GM23338 (cell line): ENCODE measurements at regions not wholly inside any gene's neighbourhood (a gene's known extent, or its start where the extent isn't known, plus 50 kb on each side); places are given as distances from the start of the nearest gene placed in this dataset.

Experiments
- ATAC-seq: fragments of 200-7000 bp; cut with Tn5 transposase; 3 replicates; pipeline ENCODE4 v1.9.1; 2020
- DNase-seq: peaks from one replicate; pipeline ENCODE4 v3.0.0-alpha.2; 2015; ENCODE audit warnings: low spot score
- H2AFZ ChIP-seq: fragments of 200-600 bp; sonication (generic); 2 replicates; pipeline ENCODE4 v1.8.0; 2016; ENCODE audit warnings: antibody characterized with exemption, mild to moderate bottlenecking, moderate library complexity
- H3F3A ChIP-seq: fragments of 200-600 bp; sonication (generic); replicated peaks from 2 replicates; pipeline ENCODE4 v1.8.0; 2017; ENCODE audit warnings: antibody characterized with exemption, mixed run types, low read depth
- H3K27ac ChIP-seq: fragments of 200-600 bp; sonication (generic); 2 replicates; pipeline ENCODE4 v1.6.1; 2016; ENCODE audit warnings: low read depth
- H3K27me3 ChIP-seq: fragments of 200-600 bp; sonication (generic); 2 replicates; pipeline ENCODE4 v1.8.0; 2016; ENCODE audit warnings: mild to moderate bottlenecking, mixed run types, moderate library complexity; ENCODE audit not compliant: insufficient read depth
- H3K36me3 ChIP-seq: fragments of 200-600 bp; sonication (generic); 2 replicates; pipeline ENCODE4 v1.8.0; 2016; ENCODE audit warnings: mild to moderate bottlenecking; ENCODE audit not compliant: insufficient read depth
- H3K4me1 ChIP-seq: fragments of 200-600 bp; sonication (generic); 2 replicates; pipeline ENCODE4 v1.8.0; 2016; ENCODE audit warnings: mild to moderate bottlenecking, moderate library complexity; ENCODE audit not compliant: insufficient read depth
- H3K4me2 ChIP-seq: fragments of 200-600 bp; sonication (generic); 2 replicates; pipeline ENCODE4 v1.7.1; 2017; ENCODE audit warnings: mixed run types
- H3K4me3 ChIP-seq: fragments of 200-600 bp; sonication (generic); 2 replicates; pipeline ENCODE4 v1.6.1; 2016; ENCODE audit warnings: mixed run types
- H3K79me2 ChIP-seq: fragments of 200-600 bp; sonication (generic); replicated peaks from 2 replicates; pipeline ENCODE4 v1.8.0; 2017; ENCODE audit warnings: mild to moderate bottlenecking; ENCODE audit not compliant: insufficient read depth
- H3K9me2 ChIP-seq: fragments of 200-600 bp; sonication (generic); 2 replicates; pipeline ENCODE4 v1.8.0; 2017; ENCODE audit not compliant: insufficient read depth
- H4K20me1 ChIP-seq: fragments of 200-600 bp; sonication (generic); replicated peaks from 2 replicates; pipeline ENCODE4 v1.8.0; 2017; ENCODE audit warnings: mild to moderate bottlenecking; ENCODE audit not compliant: insufficient read depth
- H3K27ac Mint-ChIP-seq: 2 replicates; pipeline ENCODE4 v1.8.0; 2020; ENCODE audit warnings: inconsistent platforms, mild to moderate bottlenecking, moderate library complexity, mixed read lengths
- H3K27me3 Mint-ChIP-seq: 3 replicates; pipeline ENCODE4 v1.8.0; 2022; ENCODE audit warnings: low read depth, mild to moderate bottlenecking, moderate library complexity, mixed read lengths, inconsistent platforms; ENCODE audit not compliant: insufficient read depth, poor library complexity
- H3K36me3 Mint-ChIP-seq: 3 replicates; pipeline ENCODE4 v1.8.0; 2021; ENCODE audit warnings: low read depth, mild to moderate bottlenecking, inconsistent platforms, moderate library complexity, mixed read lengths
- H3K4me1 Mint-ChIP-seq: 3 replicates; pipeline ENCODE4 v1.8.0; 2020; ENCODE audit warnings: mild to moderate bottlenecking, inconsistent platforms, mixed read lengths
- H3K4me3 Mint-ChIP-seq: 3 replicates; pipeline ENCODE4 v1.8.0; 2021; ENCODE audit warnings: moderate library complexity, mild to moderate bottlenecking, inconsistent platforms, mixed read lengths
- H3K9me3 Mint-ChIP-seq: 3 replicates; pipeline ENCODE4 v1.8.0; 2020; ENCODE audit warnings: moderate library complexity, mild to moderate bottlenecking, inconsistent platforms, mixed read lengths
- CREB1 ChIP-seq: fragments of 250-450 bp; sonication (Bioruptor Pico); IDR thresholded peaks from 2 replicates; pipeline ENCODE4 v1.5.0; 2020; ENCODE audit warnings: low read depth, mild to moderate bottlenecking, moderate library complexity
- CTCF ChIP-seq, 2 experiments: fragments of 200-600 bp in 1 of 2; sonication (generic) in 1 of 2; conservative IDR thresholded peaks; 2 replicates each; pipeline versions ENCODE4 v1.5.1 to v1.6.1; 2016 to 2017; ENCODE audit warnings: antibody characterized with exemption in 2 of 2, low read depth in 2 of 2, mild to moderate bottlenecking in 2 of 2, moderate library complexity in 1 of 2
- ETS1 ChIP-seq: IDR thresholded peaks from 2 replicates; pipeline ENCODE4 v1.6.1; 2016; ENCODE audit warnings: antibody characterized with exemption
- EZH2 ChIP-seq: fragments of 200-600 bp; sonication (generic); IDR thresholded peaks from one replicate; pipeline ENCODE4 v1.8.0; 2017; ENCODE audit warnings: antibody characterized with exemption, mild to moderate bottlenecking, low read depth; ENCODE audit not compliant: unreplicated experiment
- JUNB ChIP-seq: IDR thresholded peaks from one replicate; pipeline ENCODE4 v1.6.1; 2016; ENCODE audit warnings: antibody characterized with exemption; ENCODE audit not compliant: unreplicated experiment
- POLR2AphosphoS5 ChIP-seq: IDR thresholded peaks from 2 replicates; pipeline ENCODE4 v1.6.1; 2016; ENCODE audit warnings: antibody characterized with exemption, low read depth
- REST ChIP-seq: IDR thresholded peaks from one replicate; pipeline ENCODE4 v1.6.1; 2018; ENCODE audit warnings: antibody characterized with exemption; ENCODE audit not compliant: unreplicated experiment
- STAT1 ChIP-seq: IDR thresholded peaks from one replicate; pipeline ENCODE4 v1.6.1; 2016; ENCODE audit warnings: antibody characterized with exemption; ENCODE audit not compliant: unreplicated experiment
- ZNF331 ChIP-seq: fragments of 250-450 bp; sonication (Bioruptor Pico); IDR thresholded peaks from 2 replicates; pipeline ENCODE4 v1.5.0; 2020; ENCODE audit warnings: low read depth, mild to moderate bottlenecking, moderate library complexity
- TF ChIP-seq, protein P1 (sequence below): fragments of 250-450 bp; sonication (Bioruptor Pico); IDR thresholded peaks from 2 replicates; pipeline ENCODE4 v1.5.0; 2020; ENCODE audit warnings: mild to moderate bottlenecking, moderate library complexity

GRCh38 chrX:45935408-45935807 lies 609.8 kb downstream of the ZNF674 start:
- Mint-ChIP-seq H3K4me1 (peaks cover 4% of the 10 kb centered on the region), H3K27me3 (no peaks in the 10 kb centered on the region), H3K4me3 (no peak overlapping the region), H3K27ac (no peak overlapping the region), H3K9me3 (peaks cover 9% of the 10 kb centered on the region), H3K36me3 (peaks cover 8% of the 10 kb centered on the region; the same call in 2 of the 3 replicates)
- Histone ChIP-seq H2AFZ (no peak overlapping the region), H3F3A (no peaks in the 10 kb centered on the region), H3K27me3 (no peaks in the 10 kb centered on the region), H3K9me2 (no peaks in the 10 kb centered on the region), H3K4me3 (no peak overlapping the region), H3K4me2 (no peak overlapping the region), H3K27ac (no peak overlapping the region), H3K36me3 (no peaks in the 10 kb centered on the region), H4K20me1 (no peaks in the 10 kb centered on the region), H3K4me1 (peaks cover 11% of the 10 kb centered on the region), H3K79me2 (no peaks in the 10 kb centered on the region)
- no peak for TF ChIP-seq ETS1
- no peak for TF ChIP-seq POLR2AphosphoS5
- TF ChIP-seq EZH2, result no peak
- no peak for TF ChIP-seq JUNB
- TF ChIP-seq STAT1, result no peak
- no peak for DNase-seq
- no peak for ATAC-seq

GRCh38 chrX:45912316-45912715 lies 632.9 kb downstream of the ZNF674 start:
- H3K27ac ChIP-seq, result no peak overlapping the region
- H3K4me1 Mint-ChIP-seq, result peaks cover 23% of the 10 kb centered on the region
- H3K27me3 Mint-ChIP-seq, result peaks cover 4% of the 10 kb centered on the region
- no peaks in the 10 kb centered on the region for H3K36me3 ChIP-seq
- no peak overlapping the region for H3K4me3 ChIP-seq
- H3K9me3 Mint-ChIP-seq, result no peaks in the 10 kb centered on the region
- H3K4me1 ChIP-seq, result 0 out of 2 replicates have a peak, but pooled peaks cover 11% of the 10 kb centered on the region
- H3F3A ChIP-seq, result peaks cover 7% of the 10 kb centered on the region; the same call in 1 of the 2 replicates
- no peaks in the 10 kb centered on the region; the same call in 1 of the 2 replicates for H3K79me2 ChIP-seq
- no peak overlapping the region for H3K4me2 ChIP-seq
- H3K27me3 ChIP-seq, result no peaks in the 10 kb centered on the region
- H3K27ac Mint-ChIP-seq, result no peak overlapping the region
- H3K4me3 Mint-ChIP-seq, result no peak overlapping the region
- H3K36me3 Mint-ChIP-seq, result no peaks in the 10 kb centered on the region
- H2AFZ ChIP-seq, result no peak overlapping the region
- no peaks in the 10 kb centered on the region for H3K9me2 ChIP-seq
- DNase-seq (no peak), ATAC-seq (no peak)
- H4K20me1 ChIP-seq, result no peaks in the 10 kb centered on the region
- no peak for TF ChIP-seq CREB1 (CRISPR knock-in tag)
- TF ChIP-seq, protein P1, sequence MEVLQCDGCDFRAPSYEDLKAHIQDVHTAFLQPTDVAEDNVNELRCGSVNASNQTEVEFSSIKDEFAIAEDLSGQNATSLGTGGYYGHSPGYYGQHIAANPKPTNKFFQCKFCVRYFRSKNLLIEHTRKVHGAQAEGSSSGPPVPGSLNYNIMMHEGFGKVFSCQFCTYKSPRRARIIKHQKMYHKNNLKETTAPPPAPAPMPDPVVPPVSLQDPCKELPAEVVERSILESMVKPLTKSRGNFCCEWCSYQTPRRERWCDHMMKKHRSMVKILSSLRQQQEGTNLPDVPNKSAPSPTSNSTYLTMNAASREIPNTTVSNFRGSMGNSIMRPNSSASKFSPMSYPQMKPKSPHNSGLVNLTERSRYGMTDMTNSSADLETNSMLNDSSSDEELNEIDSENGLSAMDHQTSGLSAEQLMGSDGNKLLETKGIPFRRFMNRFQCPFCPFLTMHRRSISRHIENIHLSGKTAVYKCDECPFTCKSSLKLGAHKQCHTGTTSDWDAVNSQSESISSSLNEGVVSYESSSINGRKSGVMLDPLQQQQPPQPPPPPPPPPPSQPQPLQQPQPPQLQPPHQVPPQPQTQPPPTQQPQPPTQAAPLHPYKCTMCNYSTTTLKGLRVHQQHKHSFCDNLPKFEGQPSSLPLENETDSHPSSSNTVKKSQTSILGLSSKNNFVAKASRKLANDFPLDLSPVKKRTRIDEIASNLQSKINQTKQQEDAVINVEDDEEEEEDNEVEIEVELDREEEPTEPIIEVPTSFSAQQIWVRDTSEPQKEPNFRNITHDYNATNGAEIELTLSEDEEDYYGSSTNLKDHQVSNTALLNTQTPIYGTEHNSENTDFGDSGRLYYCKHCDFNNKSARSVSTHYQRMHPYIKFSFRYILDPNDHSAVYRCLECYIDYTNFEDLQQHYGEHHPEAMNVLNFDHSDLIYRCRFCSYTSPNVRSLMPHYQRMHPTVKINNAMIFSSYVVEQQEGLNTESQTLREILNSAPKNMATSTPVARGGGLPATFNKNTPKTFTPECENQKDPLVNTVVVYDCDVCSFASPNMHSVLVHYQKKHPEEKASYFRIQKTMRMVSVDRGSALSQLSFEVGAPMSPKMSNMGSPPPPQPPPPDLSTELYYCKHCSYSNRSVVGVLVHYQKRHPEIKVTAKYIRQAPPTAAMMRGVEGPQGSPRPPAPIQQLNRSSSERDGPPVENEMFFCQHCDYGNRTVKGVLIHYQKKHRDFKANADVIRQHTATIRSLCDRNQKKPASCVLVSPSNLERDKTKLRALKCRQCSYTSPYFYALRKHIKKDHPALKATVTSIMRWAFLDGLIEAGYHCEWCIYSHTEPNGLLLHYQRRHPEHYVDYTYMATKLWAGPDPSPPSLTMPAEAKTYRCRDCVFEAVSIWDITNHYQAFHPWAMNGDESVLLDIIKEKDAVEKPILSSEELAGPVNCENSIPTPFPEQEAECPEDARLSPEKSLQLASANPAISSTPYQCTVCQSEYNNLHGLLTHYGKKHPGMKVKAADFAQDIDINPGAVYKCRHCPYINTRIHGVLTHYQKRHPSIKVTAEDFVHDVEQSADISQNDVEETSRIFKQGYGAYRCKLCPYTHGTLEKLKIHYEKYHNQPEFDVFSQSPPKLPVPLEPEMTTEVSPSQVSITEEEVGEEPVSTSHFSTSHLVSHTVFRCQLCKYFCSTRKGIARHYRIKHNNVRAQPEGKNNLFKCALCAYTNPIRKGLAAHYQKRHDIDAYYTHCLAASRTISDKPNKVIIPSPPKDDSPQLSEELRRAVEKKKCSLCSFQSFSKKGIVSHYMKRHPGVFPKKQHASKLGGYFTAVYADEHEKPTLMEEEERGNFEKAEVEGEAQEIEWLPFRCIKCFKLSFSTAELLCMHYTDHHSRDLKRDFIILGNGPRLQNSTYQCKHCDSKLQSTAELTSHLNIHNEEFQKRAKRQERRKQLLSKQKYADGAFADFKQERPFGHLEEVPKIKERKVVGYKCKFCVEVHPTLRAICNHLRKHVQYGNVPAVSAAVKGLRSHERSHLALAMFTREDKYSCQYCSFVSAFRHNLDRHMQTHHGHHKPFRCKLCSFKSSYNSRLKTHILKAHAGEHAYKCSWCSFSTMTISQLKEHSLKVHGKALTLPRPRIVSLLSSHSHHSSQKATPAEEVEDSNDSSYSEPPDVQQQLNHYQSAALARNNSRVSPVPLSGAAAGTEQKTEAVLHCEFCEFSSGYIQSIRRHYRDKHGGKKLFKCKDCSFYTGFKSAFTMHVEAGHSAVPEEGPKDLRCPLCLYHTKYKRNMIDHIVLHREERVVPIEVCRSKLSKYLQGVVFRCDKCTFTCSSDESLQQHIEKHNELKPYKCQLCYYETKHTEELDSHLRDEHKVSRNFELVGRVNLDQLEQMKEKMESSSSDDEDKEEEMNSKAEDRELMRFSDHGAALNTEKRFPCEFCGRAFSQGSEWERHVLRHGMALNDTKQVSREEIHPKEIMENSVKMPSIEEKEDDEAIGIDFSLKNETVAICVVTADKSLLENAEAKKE, result no peak
- TF ChIP-seq REST, result no peak
- TF ChIP-seq ZNF331, result no peak
- no peak for TF ChIP-seq POLR2AphosphoS5
- TF ChIP-seq CTCF (conservative IDR thresholded peaks at IDR 0.05; ENCODE audit: low read depth in 2 of 2), result no peak
- no peak for TF ChIP-seq STAT1
